HEK293T (cell line): ENCODE measurements at regions not wholly inside any gene's neighbourhood (a gene's known extent, or its start where the extent isn't known, plus 50 kb on each side); places are given as distances from the start of the nearest gene placed in this dataset.
"Not testable (repeated sequence)": the region's sequence is repeated elsewhere in the genome, so short reads cannot be mapped to it uniquely, and the experiment has no call there.

Experiments used
- CTCF ChIA-PET: fragments of 350-600 bp; formaldehyde crosslinking; extraction: SDS; loops from one replicate; lab custom pipeline; 2021; ENCODE audit warnings: antibody characterized with exemption, inconsistent platforms; lab: Yijun Ruan, JAX
- POLR2A ChIA-PET: fragments of 350-600 bp; formaldehyde crosslinking; extraction: SDS; loops from one replicate; lab custom pipeline; 2020; ENCODE audit warnings: antibody characterized with exemption, inconsistent platforms; lab: Yijun Ruan, JAX
- DNase-seq: peaks from one replicate; pipeline ENCODE4 v3.0.0; 2012; ENCODE audit warnings: mixed read lengths; ENCODE audit errors: extremely low spot score
- ARNT ChIP-seq: fragments of 450-650 bp; IDR thresholded peaks from 2 replicates; pipeline ENCODE4 v1.6.1; 2017; ENCODE audit warnings: mild to moderate bottlenecking
- BHLHE40 ChIP-seq: fragments of 450-650 bp; IDR thresholded peaks from 2 replicates; pipeline ENCODE4 v1.6.1; 2016; ENCODE audit warnings: mild to moderate bottlenecking, moderate library complexity, borderline replicate concordance
- CTBP1 ChIP-seq: fragments of 450-650 bp; IDR thresholded peaks from 2 replicates; pipeline ENCODE4 v1.6.1; 2016; ENCODE audit warnings: borderline replicate concordance
- ELF4 ChIP-seq: fragments of 450-650 bp; IDR thresholded peaks from 2 replicates; pipeline ENCODE4 v1.6.1; 2017; ENCODE audit warnings: antibody characterized with exemption
- FOXA1 ChIP-seq: fragments of 450-650 bp; IDR thresholded peaks from 2 replicates; pipeline ENCODE4 v1.6.1; 2016; ENCODE audit warnings: mild to moderate bottlenecking
- FOXK2 ChIP-seq: fragments of 450-650 bp; IDR thresholded peaks from 2 replicates; pipeline ENCODE4 v1.6.1; 2016; ENCODE audit warnings: mild to moderate bottlenecking
- FOXM1 ChIP-seq: fragments of 450-650 bp; IDR thresholded peaks from 2 replicates; pipeline ENCODE4 v1.6.1; 2017; ENCODE audit warnings: mild to moderate bottlenecking, borderline replicate concordance
- HDGF ChIP-seq: fragments of 450-650 bp; IDR thresholded peaks from 2 replicates; pipeline ENCODE4 v1.6.1; 2017; ENCODE audit warnings: antibody characterized with exemption, borderline replicate concordance
- L3MBTL2 ChIP-seq: fragments of 450-650 bp; conservative IDR thresholded peaks from 2 replicates; pipeline ENCODE4 v1.6.1; 2016; ENCODE audit warnings: mild to moderate bottlenecking
- LEF1 ChIP-seq: fragments of 450-650 bp; IDR thresholded peaks from 2 replicates; pipeline ENCODE4 v1.6.1; 2017; ENCODE audit warnings: mild to moderate bottlenecking, borderline replicate concordance
- NFRKB ChIP-seq: fragments of 450-650 bp; IDR thresholded peaks from 2 replicates; pipeline ENCODE4 v1.6.1; 2016; ENCODE audit warnings: mild to moderate bottlenecking, moderate library complexity
- SP1 ChIP-seq: fragments of 450-650 bp; IDR thresholded peaks from 2 replicates; pipeline ENCODE4 v1.6.1; 2017
- SUZ12 ChIP-seq: fragments of 450-650 bp; IDR thresholded peaks from 2 replicates; pipeline ENCODE4 v1.6.1; 2016; ENCODE audit warnings: mild to moderate bottlenecking
- TARDBP ChIP-seq: fragments of 450-650 bp; IDR thresholded peaks from 2 replicates; pipeline ENCODE4 v1.6.1; 2016
- ZNF384 ChIP-seq: fragments of 450-650 bp; IDR thresholded peaks from 2 replicates; pipeline ENCODE4 v1.6.1; 2016
- TF ChIP-seq, protein P1 (sequence below): fragments of 450-650 bp; IDR thresholded peaks from 2 replicates; pipeline ENCODE4 v1.6.1; 2016

DNA sequence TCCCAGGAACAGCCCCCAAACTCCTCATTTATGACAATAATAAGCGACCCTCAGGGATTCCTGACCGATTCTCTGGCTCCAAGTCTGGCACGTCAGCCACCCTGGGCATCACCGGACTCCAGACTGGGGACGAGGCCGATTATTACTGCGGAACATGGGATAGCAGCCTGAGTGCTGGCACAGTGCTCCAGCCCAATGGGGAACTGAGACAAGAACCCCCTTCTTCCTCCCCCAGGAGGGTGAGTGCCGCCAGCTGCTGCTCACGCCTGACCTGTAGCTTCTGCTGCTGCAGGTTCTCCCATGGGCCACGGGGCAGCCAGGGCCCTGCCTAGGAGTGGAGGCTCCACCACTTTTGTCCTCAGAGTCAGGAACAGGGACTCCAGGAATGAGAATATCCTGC is 78.2 kb downstream of the VPREB1 start:
- no peak for DNase-seq

DNA sequence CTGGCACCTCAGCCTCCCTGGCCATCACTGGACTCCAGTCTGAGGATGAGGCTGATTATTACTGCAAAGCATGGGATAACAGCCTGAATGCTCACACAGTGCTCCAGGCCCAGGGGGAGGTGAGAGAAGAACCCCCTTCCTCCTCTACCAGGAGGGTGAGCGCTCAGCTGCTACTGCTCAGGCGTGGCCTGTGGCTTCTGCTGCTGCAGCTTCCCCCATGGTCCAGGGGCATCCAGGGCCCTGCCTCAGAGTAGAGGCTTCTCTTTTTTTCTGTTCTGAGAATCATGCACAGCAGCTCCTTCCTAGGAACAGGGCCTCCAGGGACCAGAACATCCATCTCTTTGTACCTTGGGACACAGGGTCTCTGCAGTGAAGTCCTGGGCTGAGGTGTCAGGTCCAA is 83.1 kb downstream of the VPREB1 start:
- DNase-seq: no peak
- ChIA-PET CTCF (no interaction called here), POLR2A (no interaction called here)
- TF ChIP-seq NFRKB: no peak
- TF ChIP-seq FOXK2: no peak
- TF ChIP-seq ARNT: no peak
- no peak for TF ChIP-seq FOXA1

More for the DNA sequence above, 78.2 kb downstream of the VPREB1 start:
- ChIA-PET POLR2A (no interaction called here), CTCF (interaction anchor here (0.8 to 1.5 kb wide), 3 partner anchors 20 to 264 kb away, joined by 3 to 5 read pairs (median 4); no protein-coding TSS in a partner anchor)
- TF ChIP-seq FOXK2 (no peak), CTBP1 (no peak), FOXA1 (no peak), BHLHE40 (no peak), L3MBTL2 (no peak), TARDBP (no peak), NFRKB (no peak), HDGF (no peak)
- TF ChIP-seq, protein P1, sequence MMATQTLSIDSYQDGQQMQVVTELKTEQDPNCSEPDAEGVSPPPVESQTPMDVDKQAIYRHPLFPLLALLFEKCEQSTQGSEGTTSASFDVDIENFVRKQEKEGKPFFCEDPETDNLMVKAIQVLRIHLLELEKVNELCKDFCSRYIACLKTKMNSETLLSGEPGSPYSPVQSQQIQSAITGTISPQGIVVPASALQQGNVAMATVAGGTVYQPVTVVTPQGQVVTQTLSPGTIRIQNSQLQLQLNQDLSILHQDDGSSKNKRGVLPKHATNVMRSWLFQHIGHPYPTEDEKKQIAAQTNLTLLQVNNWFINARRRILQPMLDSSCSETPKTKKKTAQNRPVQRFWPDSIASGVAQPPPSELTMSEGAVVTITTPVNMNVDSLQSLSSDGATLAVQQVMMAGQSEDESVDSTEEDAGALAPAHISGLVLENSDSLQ: no peak

- CTCF ChIA-PET: interaction anchor here (1.1 kb wide), 1 partner anchor 11 kb away, joined by 3 read pairs; no protein-coding TSS in a partner anchor
- POLR2A ChIA-PET: no interaction called here
- TF ChIP-seq FOXA1 (no peak), NFRKB (no peak), LEF1 (no peak), CTBP1 (no peak), ZNF384 (no peak), SP1 (no peak), TARDBP (no peak), FOXM1 (no peak), HDGF (no peak), ELF4 (no peak), L3MBTL2 (no peak), FOXK2 (no peak), BHLHE40 (no peak), SUZ12 (no peak), ARNT (no peak)
- TF ChIP-seq, protein P1: no peak
- DNase-seq: no peak
Observed at GRCh38 chr22:22329792-22330191, 85.2 kb downstream of the VPREB1 start.

DNA sequence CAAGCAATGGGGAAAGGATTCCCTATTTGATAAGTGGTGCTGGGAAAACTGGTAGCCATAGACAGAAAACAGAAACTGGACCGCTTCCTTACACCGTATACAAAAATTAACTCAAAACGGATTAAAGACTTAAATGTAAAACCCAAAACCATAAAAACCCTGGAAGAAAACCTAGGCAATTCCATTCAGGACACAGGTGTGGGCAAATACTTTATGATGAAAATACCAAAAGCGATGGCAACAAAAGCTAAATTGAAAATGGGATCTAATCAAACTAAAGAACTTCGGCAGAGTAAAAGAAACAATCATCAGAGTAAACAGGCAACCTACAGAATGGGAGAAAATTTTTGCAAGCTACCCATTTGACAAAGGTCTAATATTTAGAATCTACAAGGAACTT is 91.1 kb downstream of the VPREB1 start:
- POLR2A ChIA-PET, DNase-seq: not testable (repeated sequence)
- CTCF ChIA-PET: interaction anchor here (0.6 kb wide), 1 partner anchor 235 kb away, joined by 7 read pairs; no protein-coding TSS in a partner anchor

GRCh38 chr22:22336333-22336732 is 91.7 kb downstream of the VPREB1 start:
- CTCF ChIA-PET, DNase-seq, POLR2A ChIA-PET: not testable (repeated sequence)

DNA sequence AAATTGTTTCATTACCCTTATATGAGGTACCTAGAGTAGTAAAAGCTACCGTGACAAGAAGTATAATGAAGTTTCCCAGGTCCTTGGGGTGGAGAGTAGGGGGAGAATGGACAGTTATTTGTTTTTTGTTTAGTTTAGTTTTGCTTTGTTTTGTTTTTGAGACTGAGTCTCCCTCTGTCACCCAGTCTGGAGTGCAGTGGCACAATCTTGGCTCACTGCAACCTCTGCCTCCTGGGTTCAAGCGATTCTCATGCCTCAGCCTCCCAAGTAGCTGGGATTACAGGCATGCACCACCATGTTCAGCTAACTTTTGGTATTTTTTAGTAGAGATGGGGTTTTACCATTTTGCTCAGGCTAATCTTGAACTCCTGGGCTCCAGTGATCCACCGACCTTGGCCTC is 94.2 kb downstream of the VPREB1 start:
- DNase-seq, POLR2A ChIA-PET, CTCF ChIA-PET: not testable (repeated sequence)

GRCh38 chr22:22341736-22342135 is 97.2 kb downstream of the VPREB1 start:
- no peak for DNase-seq
- no peak for TF ChIP-seq FOXK2
- TF ChIP-seq FOXA1: no peak
- TF ChIP-seq SUZ12: no peak
- no peak for TF ChIP-seq SP1
- no peak for TF ChIP-seq LEF1
- TF ChIP-seq CTBP1: no peak
- no peak for TF ChIP-seq ELF4
- no peak for TF ChIP-seq BHLHE40
- TF ChIP-seq ZNF384: no peak
- no peak for TF ChIP-seq ARNT
- no peak for TF ChIP-seq NFRKB
- TF ChIP-seq HDGF: no peak
- TF ChIP-seq, protein P1: no peak
- TF ChIP-seq FOXM1: no peak
- TF ChIP-seq TARDBP: no peak
- no peak for TF ChIP-seq L3MBTL2
- ChIA-PET CTCF (interaction anchor here (0.7 kb wide), 1 partner anchor 732 kb away, joined by 3 read pairs; no protein-coding TSS in a partner anchor), POLR2A (no interaction called here)
